GM12873 (cell line): ENCODE measurements at regions not wholly inside any gene's neighbourhood (a gene's known extent, or its start where the extent isn't known, plus 50 kb on each side); places are given as distances from the start of the nearest gene placed in this dataset.

Experiments
- TF ChIP-seq, protein P1 (sequence below): IDR thresholded peaks from 2 replicates; pipeline ENCODE4 v1.5.1; 2012; ENCODE audit warnings: low read depth, mild to moderate bottlenecking, moderate library complexity, low read length, control low read depth; ENCODE audit not compliant: insufficient read depth; ENCODE audit errors: missing control alignments

DNA sequence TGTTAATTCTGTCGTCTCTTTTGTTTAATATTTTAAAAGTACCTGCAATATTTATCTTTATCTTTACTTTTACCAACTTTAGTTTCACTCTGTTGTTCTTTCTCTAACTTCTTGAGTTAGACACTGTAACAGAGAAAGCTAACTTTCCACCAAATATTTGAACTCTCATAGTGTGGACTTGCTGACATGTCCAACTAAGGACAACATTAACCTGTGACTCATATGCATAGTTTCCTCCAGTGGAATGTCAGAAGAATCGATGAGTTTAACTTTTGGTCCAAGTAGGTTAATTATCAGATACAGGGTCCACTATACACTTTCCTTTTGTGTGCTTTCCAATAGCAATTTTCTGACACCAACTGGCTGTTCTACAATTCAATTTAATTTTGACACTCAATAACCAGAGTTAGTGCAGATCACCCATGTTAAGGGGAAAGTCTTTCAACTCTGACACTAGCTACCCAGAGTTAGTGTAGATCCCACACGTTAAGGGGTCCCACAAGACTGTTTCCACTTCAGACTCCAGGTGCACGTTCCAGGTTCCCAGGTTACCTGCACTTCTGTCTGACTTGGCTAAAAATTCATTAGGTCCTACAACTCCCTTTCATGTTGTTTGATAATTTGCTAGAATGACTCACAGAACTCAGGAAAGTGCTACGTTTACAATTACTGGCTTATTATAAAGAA lies 559.0 kb upstream of the AMOT start:
- TF ChIP-seq, protein P1, sequence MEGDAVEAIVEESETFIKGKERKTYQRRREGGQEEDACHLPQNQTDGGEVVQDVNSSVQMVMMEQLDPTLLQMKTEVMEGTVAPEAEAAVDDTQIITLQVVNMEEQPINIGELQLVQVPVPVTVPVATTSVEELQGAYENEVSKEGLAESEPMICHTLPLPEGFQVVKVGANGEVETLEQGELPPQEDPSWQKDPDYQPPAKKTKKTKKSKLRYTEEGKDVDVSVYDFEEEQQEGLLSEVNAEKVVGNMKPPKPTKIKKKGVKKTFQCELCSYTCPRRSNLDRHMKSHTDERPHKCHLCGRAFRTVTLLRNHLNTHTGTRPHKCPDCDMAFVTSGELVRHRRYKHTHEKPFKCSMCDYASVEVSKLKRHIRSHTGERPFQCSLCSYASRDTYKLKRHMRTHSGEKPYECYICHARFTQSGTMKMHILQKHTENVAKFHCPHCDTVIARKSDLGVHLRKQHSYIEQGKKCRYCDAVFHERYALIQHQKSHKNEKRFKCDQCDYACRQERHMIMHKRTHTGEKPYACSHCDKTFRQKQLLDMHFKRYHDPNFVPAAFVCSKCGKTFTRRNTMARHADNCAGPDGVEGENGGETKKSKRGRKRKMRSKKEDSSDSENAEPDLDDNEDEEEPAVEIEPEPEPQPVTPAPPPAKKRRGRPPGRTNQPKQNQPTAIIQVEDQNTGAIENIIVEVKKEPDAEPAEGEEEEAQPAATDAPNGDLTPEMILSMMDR = no peak

DNA sequence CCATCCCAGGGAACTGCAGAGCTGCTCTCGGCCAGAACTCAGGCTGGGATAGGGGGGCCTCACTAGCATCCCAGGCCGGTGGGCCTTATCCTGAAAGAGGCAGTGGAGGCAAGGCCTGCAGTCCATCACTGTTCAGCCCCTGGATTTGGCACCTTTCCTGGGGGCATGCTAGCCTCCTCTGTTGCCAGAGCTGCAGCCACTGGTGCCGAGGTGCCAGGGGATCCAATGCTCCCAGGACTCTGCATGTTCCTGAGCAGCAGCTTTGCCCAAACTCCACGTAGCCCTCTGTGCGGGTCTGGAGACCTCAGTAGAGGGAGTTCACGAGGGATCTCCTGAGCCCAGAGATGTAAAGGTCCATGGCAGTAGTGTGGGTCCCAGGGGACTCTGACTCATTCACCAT lies 551.7 kb upstream of the AMOT start:
- TF ChIP-seq, protein P1 = no peak

DNA sequence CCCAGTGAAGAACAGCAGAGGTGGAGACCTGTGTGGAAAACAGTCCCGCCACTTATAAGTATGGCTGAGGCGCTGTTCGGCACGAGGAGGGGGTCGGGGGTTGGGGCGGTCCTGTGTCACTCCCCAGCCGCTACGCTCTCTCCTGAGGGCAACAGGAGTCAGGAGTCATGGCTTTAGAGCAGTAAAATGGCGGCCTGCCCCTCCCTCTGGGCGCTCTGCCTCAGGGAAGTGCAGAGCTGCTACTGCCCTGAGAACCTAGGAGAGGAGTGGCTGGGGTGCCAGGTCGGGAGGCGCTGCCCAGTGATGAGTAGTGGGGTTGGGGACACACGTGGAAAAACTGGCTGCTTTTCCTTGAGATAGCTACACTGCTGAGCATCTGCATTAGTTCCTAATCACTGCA lies 551.2 kb upstream of the AMOT start:
- TF ChIP-seq, protein P1 = no peak

DNA sequence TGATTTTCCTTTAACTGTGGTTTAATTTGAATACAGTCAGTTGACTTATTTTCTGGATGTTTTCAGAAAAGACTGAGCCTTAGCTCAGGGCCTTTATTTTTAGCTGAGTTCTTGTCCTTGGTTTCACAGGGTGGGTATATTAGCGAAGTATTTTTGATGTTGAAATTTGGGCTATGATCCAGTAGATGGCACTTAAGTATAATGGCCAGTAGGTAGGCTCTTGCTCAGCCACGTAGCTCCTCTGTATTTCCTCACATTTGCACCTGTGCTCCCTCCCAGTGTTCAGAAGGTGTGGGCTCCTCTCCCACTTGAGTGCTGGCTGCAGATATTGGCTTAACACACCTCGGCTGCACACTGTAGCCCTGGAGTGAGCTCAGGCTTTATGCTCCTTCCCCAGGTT lies 549.9 kb upstream of the AMOT start:
- TF ChIP-seq, protein P1 = no peak

DNA sequence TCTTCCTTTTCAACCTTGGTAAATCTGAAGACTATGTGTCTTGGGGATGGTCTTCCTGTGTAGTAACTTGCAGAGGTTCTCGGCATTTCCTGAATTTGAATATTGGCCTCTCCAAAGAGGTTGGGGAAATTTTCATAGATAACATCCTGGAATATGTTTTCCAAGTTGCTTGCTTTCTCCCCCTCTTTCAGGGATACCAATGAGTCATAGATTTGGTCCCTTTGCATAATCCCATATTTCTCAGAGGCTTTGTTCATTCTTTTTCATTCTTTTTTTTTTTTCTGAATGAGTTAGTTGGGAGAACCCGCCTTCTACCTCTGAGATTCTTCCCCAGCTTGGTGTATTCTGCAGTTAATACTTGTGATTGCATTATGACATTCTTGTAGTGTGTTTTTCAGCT lies 549.2 kb upstream of the AMOT start:
- TF ChIP-seq, protein P1 = no peak

DNA sequence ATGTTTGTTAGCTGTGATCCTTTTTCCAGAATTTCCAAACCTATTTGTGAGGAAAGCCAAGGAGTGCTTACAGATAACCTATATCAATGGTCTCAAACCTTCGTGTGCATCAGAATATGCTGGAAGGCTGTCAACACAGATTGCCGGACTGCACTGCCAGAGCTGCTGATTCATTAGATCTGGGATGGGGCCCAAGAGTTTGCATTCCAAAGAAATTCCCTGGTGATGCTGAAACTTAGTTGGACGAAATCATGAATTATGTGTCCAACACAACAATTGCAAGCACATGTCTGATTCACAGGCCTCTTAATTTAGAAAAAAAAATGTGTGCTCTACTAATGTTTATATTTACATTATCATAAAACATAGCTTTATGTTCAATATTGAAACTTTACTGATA lies 544.0 kb upstream of the AMOT start:
- TF ChIP-seq, protein P1 = no peak

DNA sequence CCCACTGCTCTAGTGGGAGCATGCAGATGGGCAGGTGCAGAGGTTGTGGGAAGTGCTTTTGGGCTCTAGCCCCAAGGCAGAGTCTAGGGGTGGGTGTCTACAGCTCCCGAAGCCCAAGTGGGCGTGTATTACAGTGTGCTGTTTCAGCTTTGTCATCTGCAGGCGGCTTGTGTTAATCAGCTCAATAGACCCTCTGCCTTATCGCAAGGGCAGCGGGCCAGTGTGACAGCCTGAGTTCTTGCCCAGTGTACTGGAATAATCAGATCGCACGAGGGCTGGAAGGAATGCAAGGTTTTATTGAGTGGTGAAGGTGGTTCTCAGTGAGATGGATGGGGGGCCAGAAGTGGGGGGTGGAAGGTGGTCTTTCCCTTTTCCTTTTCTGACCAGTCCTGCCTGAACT lies 529.4 kb upstream of the AMOT start:
- TF ChIP-seq, protein P1 = no peak
